ENCODE measurements at regions not wholly inside any gene's neighbourhood (a gene's known extent, or its start where the extent isn't known, plus 50 kb on each side); places are given as distances from the start of the nearest gene placed in this dataset.

- TF ChIP-seq JAZF1 (CRISPR knock-in tag; IDR thresholded peaks at IDR 0.05) (no peak), MAX (CRISPR knock-in tag; IDR thresholded peaks at IDR 0.05) (no peak), ZMAT4 (CRISPR knock-in tag; IDR thresholded peaks at IDR 0.05) (no peak), ATF2 (CRISPR knock-in tag; IDR thresholded peaks at IDR 0.05; ENCODE audit: borderline replicate concordance, low read depth) (no peak)
- Mint-ChIP-seq H3K27ac (no peak overlapping the region), H3K4me3 (no peak overlapping the region), H3K36me3 (no peaks in the 10 kb centered on the region), H3K27me3 (ENCODE audit: low read depth) (no peaks in the 10 kb centered on the region), H3K4me1 (no peaks in the 10 kb centered on the region), H3K9me3 (peaks cover 15% of the 10 kb centered on the region)
- no peak for ATAC-seq
- ChIA-PET CTCF (no interaction called here), POLR2A (no interaction called here)
- DNase-seq (ENCODE audit: low spot score) = no peak
Observed at GRCh38 chr16:26651464-26651863, 415.3 kb upstream of the C16orf82 start.

- no peaks in the 10 kb centered on the region for H3K4me1 Mint-ChIP-seq
- POLR2A ChIA-PET = no interaction called here
- ATAC-seq (no peak), DNase-seq (ENCODE audit: low spot score) (no peak)
- CTCF ChIA-PET = no interaction called here
- H3K4me3 Mint-ChIP-seq = no peak overlapping the region
- H3K9me3 Mint-ChIP-seq = peaks cover 19% of the 10 kb centered on the region
- no peaks in the 10 kb centered on the region for H3K36me3 Mint-ChIP-seq
- H3K27me3 Mint-ChIP-seq (ENCODE audit: low read depth) = no peaks in the 10 kb centered on the region
- no peak overlapping the region for H3K27ac Mint-ChIP-seq
- TF ChIP-seq ERG (CRISPR knock-in tag; IDR thresholded peaks at IDR 0.05) = no peak
- TF ChIP-seq ZNF532 (CRISPR knock-in tag; IDR thresholded peaks at IDR 0.05; ENCODE audit: borderline replicate concordance) = no peak
- no peak for TF ChIP-seq TP53 (CRISPR knock-in tag; IDR thresholded peaks at IDR 0.05)
- TF ChIP-seq ARID4B (CRISPR knock-in tag; IDR thresholded peaks at IDR 0.05; ENCODE audit: borderline replicate concordance) = no peak
- TF ChIP-seq AFF4 (CRISPR knock-in tag; IDR thresholded peaks at IDR 0.05; ENCODE audit: borderline replicate concordance) = no peak
- no peak for TF ChIP-seq ZSCAN18 (CRISPR knock-in tag; IDR thresholded peaks at IDR 0.05)
- TF ChIP-seq JAZF1 (CRISPR knock-in tag; IDR thresholded peaks at IDR 0.05) = no peak
- no peak for TF ChIP-seq SP1 (CRISPR knock-in tag; conservative IDR thresholded peaks at IDR 0.05)
- no peak for TF ChIP-seq TEAD1 (CRISPR knock-in tag; IDR thresholded peaks at IDR 0.05)
- TF ChIP-seq RELA (CRISPR knock-in tag; IDR thresholded peaks at IDR 0.05; ENCODE audit: borderline replicate concordance) = no peak
Observed at GRCh38 chr16:26651884-26652283, 414.8 kb upstream of the C16orf82 start.
